Panc1 (cell line): ENCODE measurements at regions not wholly inside any gene's neighbourhood (a gene's known extent, or its start where the extent isn't known, plus 50 kb on each side); places are given as distances from the start of the nearest gene placed in this dataset.

Source experiments
- ATAC-seq: fragments of 200-7000 bp; cut with Tn5 transposase; 2 replicates; pipeline ENCODE4 v1.9.1; 2020; ENCODE audit warnings: mild to moderate bottlenecking, moderate library complexity
- BruUV-seq: library from RNA; stranded (reverse); fragments of 400-500 nt; replicated peaks from 2 replicates; lab custom pipeline; 2021; lab: Mats Ljungman, UMichigan
- CTCF ChIA-PET: fragments of 300-600 bp; sonication (Branson Sonifier 250); formaldehyde crosslinking; loops from one replicate; lab custom pipeline; 2022; ENCODE audit warnings: antibody characterized with exemption; lab: Charles Lee
- POLR2A ChIA-PET: fragments of 300-600 bp; sonication (Branson Sonifier 250); formaldehyde crosslinking; loops from one replicate; lab custom pipeline; 2022; ENCODE audit warnings: antibody characterized with exemption; lab: Charles Lee
- DNase-seq: peaks from one replicate; pipeline ENCODE4 v3.0.0-alpha.2; 2010; ENCODE audit warnings: low read depth, low spot score
- H3K27ac ChIP-seq: 2 replicates; pipeline ENCODE4 v1.5.1; 2011; ENCODE audit warnings: mild to moderate bottlenecking, low read length, inconsistent platforms
- H3K27me3 ChIP-seq: fragments of 200-500 bp; sonication (Bioruptor generic); 2 replicates; pipeline ENCODE4 v1.6.0; 2014; ENCODE audit warnings: low read length, inconsistent platforms; ENCODE audit not compliant: control insufficient read depth, insufficient read depth
- H3K36me3 ChIP-seq: fragments of 200-500 bp; sonication (Bioruptor generic); 2 replicates; pipeline ENCODE4 v1.5.1; 2014; ENCODE audit warnings: inconsistent platforms, mild to moderate bottlenecking, low read length, moderate library complexity; ENCODE audit not compliant: control insufficient read depth, insufficient read depth
- H3K4me1 ChIP-seq: 2 replicates; pipeline ENCODE4 v1.5.1; 2011; ENCODE audit warnings: inconsistent platforms, mild to moderate bottlenecking, low read length, moderate library complexity; ENCODE audit not compliant: control insufficient read depth, insufficient read depth
- H3K4me3 ChIP-seq, 2 experiments: 2 replicates each; pipeline ENCODE4 v1.5.1; 2011 to 2012; ENCODE audit warnings: low read depth in 2 of 2, low read length in 2 of 2, mild to moderate bottlenecking in 2 of 2, inconsistent platforms in 1 of 2, moderate library complexity in 1 of 2
- H3K9me3 ChIP-seq: fragments of 200-500 bp; sonication (Bioruptor generic); 2 replicates; pipeline ENCODE4 v1.5.1; 2014; ENCODE audit warnings: low read depth, mild to moderate bottlenecking, inconsistent platforms, low read length, moderate library complexity; ENCODE audit not compliant: control insufficient read depth, insufficient read depth
- CTCF ChIP-seq: fragments of 450-650 bp; IDR thresholded peaks from 2 replicates; pipeline ENCODE4 v1.5.1; 2017; ENCODE audit warnings: mild to moderate bottlenecking
- POLR2AphosphoS5 ChIP-seq: IDR thresholded peaks from 2 replicates; pipeline ENCODE4 v1.6.1; 2012; ENCODE audit warnings: mild to moderate bottlenecking, low read depth, low read length, moderate library complexity
- REST ChIP-seq, 2 experiments: IDR thresholded peaks; 2 replicates each; pipeline ENCODE4 v1.6.1; 2011 to 2012; ENCODE audit warnings: low read depth in 2 of 2, control low read depth in 1 of 2, low read length in 1 of 2, mild to moderate bottlenecking in 1 of 2, moderate library complexity in 1 of 2; ENCODE audit not compliant: insufficient read depth in 1 of 2
- SIN3A ChIP-seq: IDR thresholded peaks from 2 replicates; pipeline ENCODE4 v1.6.1; 2012; ENCODE audit warnings: low read depth, mild to moderate bottlenecking, low read length, moderate library complexity, borderline replicate concordance; ENCODE audit not compliant: insufficient read depth
- TCF7L2 ChIP-seq: IDR thresholded peaks from 2 replicates; pipeline ENCODE4 v1.6.1; 2011; ENCODE audit warnings: mild to moderate bottlenecking, low read depth, low read length, inconsistent platforms
- in situ Hi-C: cut with HindIII; loops from 2 replicates; pipeline ENCODE4 v1.10.0; 2016; ENCODE audit warnings: low sequenced_read_pairs, low pct_unique_long_range_greater_than_20kb
- intact Hi-C: fragments of 100-400 bp; cut with micrococcal nuclease; formaldehyde crosslinking; loops from one replicate; pipeline ENCODE4 v1.10.0; 2022; ENCODE audit not compliant: unreplicated experiment

- ChIA-PET POLR2A (interaction anchor here (0.7 kb wide), 1 partner anchor 16 kb away, joined by 4 read pairs; no protein-coding TSS in a partner anchor), CTCF (no interaction called here)
- TF ChIP-seq TCF7L2: no peak
- TF ChIP-seq SIN3A: no peak
- TF ChIP-seq POLR2AphosphoS5: no peak
- TF ChIP-seq REST (IDR thresholded peaks at IDR 0.05; ENCODE audit: insufficient read depth in 1 of 2, low read depth in 2 of 2, low read length in 1 of 2): no peak
- TF ChIP-seq CTCF: no peak
- peak overlapping the region; percentile 84 for H3K27ac ChIP-seq
- no peaks in the 10 kb centered on the region for H3K27me3 ChIP-seq
- BruUV-seq: no TSS peak
- H3K9me3 ChIP-seq: no peaks in the 10 kb centered on the region
- peak overlapping the region; percentile 72 to 77; a peak in 3 of 4 replicates for H3K4me3 ChIP-seq
- DNase-seq: no peak
- peaks cover 19% of the 10 kb centered on the region for H3K4me1 ChIP-seq
- no peaks in the 10 kb centered on the region for H3K36me3 ChIP-seq
- intact Hi-C loops (loop anchor here (5.0 kb wide), 1 partner anchor 269 kb away; no protein-coding TSS in a partner anchor), in situ Hi-C loops (no loop called here)
- ATAC-seq: no peak
These were observed 98.6 kb upstream of the SVIL start for GRCh38 chr10:29733323-29733722.

GRCh38 chr10:29732918-29733317 lies 98.1 kb upstream of the SVIL start:
- Histone ChIP-seq H3K27me3 (no peaks in the 10 kb centered on the region), H3K4me3 (peak overlapping the region in 1 of 2 experiments; percentile 77; a peak in 2 of 4 replicates), H3K27ac (peak overlapping the region; percentile 21), H3K4me1 (peaks cover 19% of the 10 kb centered on the region), H3K9me3 (no peaks in the 10 kb centered on the region), H3K36me3 (no peaks in the 10 kb centered on the region)
- intact Hi-C loops (loop anchor here (5.0 kb wide), 1 partner anchor 269 kb away; no protein-coding TSS in a partner anchor), in situ Hi-C loops (no loop called here)
- TF ChIP-seq CTCF: no peak
- no peak for TF ChIP-seq REST (IDR thresholded peaks at IDR 0.05; ENCODE audit: insufficient read depth in 1 of 2, low read depth in 2 of 2, low read length in 1 of 2)
- no peak for TF ChIP-seq SIN3A
- no peak for TF ChIP-seq TCF7L2
- TF ChIP-seq POLR2AphosphoS5: no peak
- ChIA-PET CTCF (no interaction called here), POLR2A (interaction anchor here (0.7 kb wide), 1 partner anchor 16 kb away, joined by 4 read pairs; no protein-coding TSS in a partner anchor)
- ATAC-seq (no peak), DNase-seq (no peak)
- no TSS peak for BruUV-seq
